SU-DHL-6 (cell line): ENCODE measurements at regions not wholly inside any gene's neighbourhood (a gene's known extent, or its start where the extent isn't known, plus 50 kb on each side); places are given as distances from the start of the nearest gene placed in this dataset.

ENCODE experiments used
- EZH2phosphoT487 ChIP-seq: fragments of 200-600 bp; sonication (generic), shearing (Covaris generic); conservative IDR thresholded peaks from 2 replicates; pipeline ENCODE4 v1.6.1; 2018; ENCODE audit warnings: mild to moderate bottlenecking, antibody characterized with exemption, low read length, moderate library complexity, mixed read lengths
- TF ChIP-seq, protein P1 (sequence below): fragments of 200-600 bp; sonication (generic); IDR thresholded peaks from one replicate; pipeline ENCODE4 v1.5.1; 2017; ENCODE audit warnings: antibody characterized with exemption, mild to moderate bottlenecking, low read length, moderate library complexity; ENCODE audit not compliant: insufficient read depth, poor library complexity, severe bottlenecking

DNA sequence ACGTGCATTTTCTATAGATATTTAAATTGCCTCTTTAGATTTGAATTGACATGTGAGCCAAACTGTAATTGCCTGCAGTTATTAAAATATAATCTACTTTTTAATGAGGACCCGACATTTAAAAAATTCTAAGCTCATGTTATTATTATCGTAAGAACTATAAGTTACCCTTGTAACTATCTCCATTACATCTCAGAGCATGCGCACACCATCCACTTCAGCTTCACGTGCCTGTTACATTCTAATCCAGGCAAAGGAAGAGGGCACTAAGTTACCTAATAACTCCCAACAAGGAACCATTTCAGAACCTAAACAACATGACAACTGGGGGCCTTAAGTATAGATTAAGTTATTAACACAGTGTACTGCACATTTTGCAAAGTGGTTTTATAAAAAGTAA, 509.0 kb upstream of the DPP6 start:
- TF ChIP-seq, protein P1, sequence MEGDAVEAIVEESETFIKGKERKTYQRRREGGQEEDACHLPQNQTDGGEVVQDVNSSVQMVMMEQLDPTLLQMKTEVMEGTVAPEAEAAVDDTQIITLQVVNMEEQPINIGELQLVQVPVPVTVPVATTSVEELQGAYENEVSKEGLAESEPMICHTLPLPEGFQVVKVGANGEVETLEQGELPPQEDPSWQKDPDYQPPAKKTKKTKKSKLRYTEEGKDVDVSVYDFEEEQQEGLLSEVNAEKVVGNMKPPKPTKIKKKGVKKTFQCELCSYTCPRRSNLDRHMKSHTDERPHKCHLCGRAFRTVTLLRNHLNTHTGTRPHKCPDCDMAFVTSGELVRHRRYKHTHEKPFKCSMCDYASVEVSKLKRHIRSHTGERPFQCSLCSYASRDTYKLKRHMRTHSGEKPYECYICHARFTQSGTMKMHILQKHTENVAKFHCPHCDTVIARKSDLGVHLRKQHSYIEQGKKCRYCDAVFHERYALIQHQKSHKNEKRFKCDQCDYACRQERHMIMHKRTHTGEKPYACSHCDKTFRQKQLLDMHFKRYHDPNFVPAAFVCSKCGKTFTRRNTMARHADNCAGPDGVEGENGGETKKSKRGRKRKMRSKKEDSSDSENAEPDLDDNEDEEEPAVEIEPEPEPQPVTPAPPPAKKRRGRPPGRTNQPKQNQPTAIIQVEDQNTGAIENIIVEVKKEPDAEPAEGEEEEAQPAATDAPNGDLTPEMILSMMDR = no peak
- TF ChIP-seq EZH2phosphoT487 = no peak
